Loucy (cell line): ENCODE measurements at regions not wholly inside any gene's neighbourhood (a gene's known extent, or its start where the extent isn't known, plus 50 kb on each side); places are given as distances from the start of the nearest gene placed in this dataset.

Experiments used
- CTCF ChIP-seq: fragments of 200-600 bp; sonication (generic); conservative IDR thresholded peaks from 2 replicates; pipeline ENCODE4 v1.5.1; 2014; ENCODE audit warnings: mild to moderate bottlenecking, antibody characterized with exemption, low read length
- EZH2phosphoT487 ChIP-seq: fragments of 200-600 bp; IDR thresholded peaks from 2 replicates; pipeline ENCODE4 v1.6.1; 2018; ENCODE audit warnings: antibody characterized with exemption, mild to moderate bottlenecking, moderate library complexity, borderline replicate concordance

GRCh38 chr11:43197379-43197778 is 114.4 kb upstream of the API5 start:
- TF ChIP-seq CTCF = no peak
- TF ChIP-seq EZH2phosphoT487 = no peak
